ENCODE measurements at regions not wholly inside any gene's neighbourhood (a gene's known extent, or its start where the extent isn't known, plus 50 kb on each side); places are given as distances from the start of the nearest gene placed in this dataset.

GRCh38 chr16:26275021-26275590, 583.3 kb downstream of the HS3ST4 start:
- H3K36me3 ChIP-seq (ENCODE audit: insufficient read depth, low read length, poor library complexity, severe bottlenecking), result no peaks in the 10 kb centered on the region
- no peak overlapping the region for H3K27ac ChIP-seq (ENCODE audit: low read depth, low read length, poor library complexity, severe bottlenecking)
- H3K27me3 ChIP-seq (replicated peaks; ENCODE audit: insufficient read depth, low read depth, low read length, poor library complexity), result no peaks in the 10 kb centered on the region
- intact Hi-C loops (cut with micrococcal nuclease; ENCODE audit: unreplicated experiment), result no loop called here
- no peak for TF ChIP-seq CTCF (conservative IDR thresholded peaks at IDR 0.05; ENCODE audit: low read depth, low read length)
- H3K9me3 ChIP-seq (ENCODE audit: low read depth, low read length, poor library complexity, severe bottlenecking), result no peaks in the 10 kb centered on the region
- H3K4me1 ChIP-seq (ENCODE audit: insufficient read depth, low read length, poor library complexity, severe bottlenecking), result no peaks in the 10 kb centered on the region
- no peak overlapping the region for H3K4me3 ChIP-seq (ENCODE audit: low read depth, low read length, poor library complexity, severe bottlenecking)
- POLR2A ChIA-PET (ENCODE audit: low non-redundant PET), result no interaction called here
- DNase-seq (ENCODE audit: low spot score), result no peak
- no TSS peak for BruUV-seq (replicated peaks)
- CTCF ChIA-PET, result no interaction called here

GRCh38 chr16:26276289-26276688, 584.5 kb downstream of the HS3ST4 start:
- ChIA-PET POLR2A (ENCODE audit: low non-redundant PET) (no interaction called here), CTCF (no interaction called here)
- no peak for TF ChIP-seq CTCF (conservative IDR thresholded peaks at IDR 0.05; ENCODE audit: low read depth, low read length)
- no peak for TF ChIP-seq EZH2 (IDR thresholded peaks at IDR 0.05; ENCODE audit: borderline replicate concordance, low read depth, low read length, poor library complexity, severe bottlenecking)

GRCh38 chr16:26281381-26282110, 589.8 kb downstream of the HS3ST4 start:
- intact Hi-C loops (cut with micrococcal nuclease; ENCODE audit: unreplicated experiment), result no loop called here
- no peaks in the 10 kb centered on the region for H3K9me3 ChIP-seq (ENCODE audit: low read depth, low read length, poor library complexity, severe bottlenecking)
- no peaks in the 10 kb centered on the region for H3K36me3 ChIP-seq (ENCODE audit: insufficient read depth, low read length, poor library complexity, severe bottlenecking)
- no peak overlapping the region for H3K27ac ChIP-seq (ENCODE audit: low read depth, low read length, poor library complexity, severe bottlenecking)
- no peak for TF ChIP-seq EZH2 (IDR thresholded peaks at IDR 0.05; ENCODE audit: borderline replicate concordance, low read depth, low read length, poor library complexity, severe bottlenecking)
- no peak for TF ChIP-seq CTCF (conservative IDR thresholded peaks at IDR 0.05; ENCODE audit: low read depth, low read length)
- no TSS peak for BruUV-seq (replicated peaks)
- POLR2A ChIA-PET (ENCODE audit: low non-redundant PET), result no interaction called here
- no peaks in the 10 kb centered on the region for H3K4me1 ChIP-seq (ENCODE audit: insufficient read depth, low read length, poor library complexity, severe bottlenecking)
- CTCF ChIA-PET, result no interaction called here
- H3K27me3 ChIP-seq (replicated peaks; ENCODE audit: insufficient read depth, low read depth, low read length, poor library complexity), result no peaks in the 10 kb centered on the region
- no peak for DNase-seq (ENCODE audit: low spot score)
- H3K4me3 ChIP-seq (ENCODE audit: low read depth, low read length, poor library complexity, severe bottlenecking), result no peak overlapping the region

More at GRCh38 chr16:26276289-26276688, 584.5 kb downstream of the HS3ST4 start:
- no TSS peak for BruUV-seq (replicated peaks)
- Histone ChIP-seq H3K27me3 (replicated peaks; ENCODE audit: insufficient read depth, low read depth, low read length, poor library complexity) (no peaks in the 10 kb centered on the region), H3K4me1 (ENCODE audit: insufficient read depth, low read length, poor library complexity, severe bottlenecking) (no peaks in the 10 kb centered on the region), H3K9me3 (ENCODE audit: low read depth, low read length, poor library complexity, severe bottlenecking) (no peaks in the 10 kb centered on the region), H3K4me3 (ENCODE audit: low read depth, low read length, poor library complexity, severe bottlenecking) (no peak overlapping the region), H3K27ac (ENCODE audit: low read depth, low read length, poor library complexity, severe bottlenecking) (no peak overlapping the region), H3K36me3 (ENCODE audit: insufficient read depth, low read length, poor library complexity, severe bottlenecking) (no peaks in the 10 kb centered on the region)
- intact Hi-C loops (cut with micrococcal nuclease; ENCODE audit: unreplicated experiment), result no loop called here
- no peak for DNase-seq (ENCODE audit: low spot score)
